ENCODE measurements at regions not wholly inside any gene's neighbourhood (a gene's known extent, or its start where the extent isn't known, plus 50 kb on each side); places are given as distances from the start of the nearest gene placed in this dataset.
A peak's percentile ranks its signal among the peaks of the same experiment; 100 is the strongest.
"Not testable (repeated sequence)": the region's sequence is repeated elsewhere in the genome, so short reads cannot be mapped to it uniquely, and the experiment has no call there.

DNA sequence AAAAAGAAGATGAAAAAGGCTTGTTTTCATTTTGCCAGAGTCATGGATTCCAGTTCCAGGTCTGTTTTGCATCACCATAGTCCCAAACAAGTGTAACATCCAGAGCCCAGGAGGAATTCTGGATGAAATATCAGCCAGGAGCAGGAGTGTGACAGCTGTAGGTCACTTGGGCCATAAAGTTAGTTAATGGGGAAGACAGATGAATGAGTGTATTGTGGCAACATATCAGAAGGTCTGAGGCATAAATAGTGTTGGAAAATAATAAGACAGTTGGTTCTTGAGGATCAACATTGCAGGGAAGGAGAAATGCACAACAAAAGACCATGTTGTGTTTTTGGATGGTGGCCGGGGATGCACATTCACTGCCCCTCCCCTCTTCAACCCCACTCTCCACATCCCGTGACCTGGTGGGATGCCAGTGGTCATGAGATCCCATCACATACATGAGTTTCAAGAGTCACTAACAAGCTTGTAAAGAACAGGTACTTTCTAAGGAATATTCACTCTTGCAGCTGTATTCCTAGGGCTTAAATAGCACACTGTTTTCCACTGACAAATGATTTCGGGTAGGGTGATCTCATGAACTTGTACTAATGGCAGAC is 83.1 kb upstream of the IGFBP7 start:
- DNase-seq (ENCODE audit: low read depth in 2 of 3, low spot score in 1 of 3) = no peak

DNA sequence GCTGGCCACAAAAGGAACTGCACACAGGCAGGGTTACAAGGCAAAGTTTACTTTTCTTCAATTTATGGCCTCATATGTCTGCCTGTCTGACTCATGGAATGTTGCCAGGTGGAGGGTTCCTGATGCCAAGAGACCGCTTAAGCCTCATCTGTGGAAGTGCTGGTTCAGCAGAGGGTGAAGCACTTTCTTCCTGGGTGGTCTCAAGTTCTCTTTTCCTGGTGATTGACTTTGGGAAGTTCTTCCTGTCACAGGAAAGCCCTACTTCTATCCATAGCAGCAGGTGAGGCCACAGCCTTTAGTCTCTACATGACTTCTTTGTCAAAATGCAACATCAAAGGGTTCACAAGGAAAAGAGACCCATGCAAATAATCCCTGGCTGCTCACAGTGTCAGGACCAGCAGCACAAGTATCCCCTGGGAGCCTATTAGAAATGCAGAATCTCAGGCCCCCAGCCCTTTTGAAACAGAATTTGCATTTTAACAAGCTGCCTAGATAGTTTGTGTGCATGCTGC is 81.4 kb upstream of the IGFBP7 start:
- DNase-seq (ENCODE audit: low read depth in 2 of 3, low spot score in 1 of 3) = no peak

DNA sequence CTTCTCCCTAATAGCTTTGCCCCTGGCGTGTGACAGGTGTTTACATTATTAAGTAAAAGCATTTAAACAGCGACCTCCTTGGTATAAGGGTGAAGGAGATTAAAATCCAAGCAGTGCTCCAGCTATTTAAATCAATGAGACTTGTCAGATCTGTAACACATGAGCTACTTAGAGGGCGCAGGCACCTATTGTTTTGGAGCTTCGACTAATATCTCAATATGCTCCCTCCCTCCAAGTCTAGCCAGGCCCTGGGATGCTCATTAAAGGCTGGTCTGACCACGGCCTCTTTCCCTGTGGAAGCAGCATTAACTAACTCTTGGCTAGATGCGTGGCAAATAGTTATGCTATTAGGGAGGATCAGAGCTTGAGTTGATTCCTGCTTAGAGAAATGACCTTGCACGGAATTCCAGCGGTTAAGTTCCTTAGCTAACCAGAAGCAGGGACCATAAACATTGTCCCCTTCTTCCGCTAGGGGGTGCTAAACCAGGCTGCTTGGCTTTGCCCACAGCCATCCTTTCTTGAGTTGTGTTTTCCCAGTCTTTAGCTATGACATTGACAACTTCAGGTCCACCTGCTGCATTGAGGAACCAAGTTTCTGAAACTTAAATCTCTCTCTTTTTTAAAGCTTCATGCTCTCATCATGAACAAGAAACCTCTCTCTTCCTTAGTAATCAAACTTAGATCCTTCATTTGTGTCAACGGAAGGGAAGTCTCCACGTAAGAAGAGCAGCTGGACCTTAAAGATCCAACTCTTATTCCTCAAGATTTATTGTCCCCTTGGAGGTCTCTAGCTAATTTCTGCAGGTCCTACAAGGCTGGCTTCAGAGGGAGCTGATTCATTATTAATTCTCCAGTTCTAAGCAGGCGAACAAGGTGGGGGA is 80.7 kb upstream of the IGFBP7 start:
- DNase-seq (ENCODE audit: low read depth in 2 of 3, low spot score in 1 of 3) = peak in 2 of 3 donors; percentile 5 to 34

DNA sequence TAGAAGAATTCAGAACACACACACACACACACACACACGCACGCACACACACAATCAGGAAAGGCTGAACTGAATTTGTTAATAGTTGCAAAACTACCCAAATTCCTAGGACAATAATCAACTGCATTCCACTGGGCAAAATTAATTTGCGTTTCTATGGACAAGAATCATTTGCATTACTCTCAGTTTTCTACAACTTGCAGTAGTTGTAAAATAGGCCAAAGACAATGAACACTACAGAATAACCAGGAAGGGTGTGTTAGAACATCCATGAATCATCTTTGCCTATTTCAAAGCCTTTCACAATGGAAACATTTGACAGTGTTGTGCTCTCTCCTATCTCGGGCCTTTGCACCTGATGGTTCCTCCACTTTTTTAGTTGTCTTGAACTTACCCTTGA is 77.1 kb upstream of the IGFBP7 start:
- DNase-seq (ENCODE audit: low read depth in 2 of 3, low spot score in 1 of 3) = no peak

DNA sequence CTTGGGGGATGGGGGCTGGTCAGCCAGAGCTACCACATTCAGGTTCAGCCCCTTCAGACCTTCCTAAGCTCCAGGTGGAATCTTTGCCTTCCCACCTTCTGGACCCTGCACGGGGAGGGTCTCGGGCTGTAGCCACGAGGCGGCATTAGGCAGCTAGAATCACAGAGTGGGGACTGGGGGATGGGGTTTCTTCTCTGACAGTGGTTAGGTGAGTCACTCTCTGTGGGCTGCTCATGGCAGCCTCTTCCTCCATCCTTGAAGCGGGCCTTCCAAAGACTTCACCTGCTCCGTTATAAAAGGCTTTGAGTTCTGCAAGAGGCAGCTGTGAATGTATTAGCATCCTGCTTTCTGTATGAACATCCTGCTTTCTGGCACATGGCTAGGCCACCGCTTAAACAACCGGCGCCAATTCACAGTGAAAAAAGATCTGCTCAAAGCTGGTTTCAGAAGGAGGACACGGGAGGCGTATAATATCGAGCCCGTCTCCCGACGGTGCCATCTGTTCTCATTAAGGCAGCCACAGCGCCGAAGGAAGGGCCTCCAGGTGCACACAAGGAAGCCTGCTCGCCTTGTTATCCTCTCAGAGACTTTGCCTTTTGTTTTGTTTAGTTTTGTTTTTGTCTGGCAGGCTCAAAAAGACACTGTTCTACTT is 74.3 kb upstream of the IGFBP7 start:
- no peak for DNase-seq (ENCODE audit: low read depth in 2 of 3, low spot score in 1 of 3)

DNA sequence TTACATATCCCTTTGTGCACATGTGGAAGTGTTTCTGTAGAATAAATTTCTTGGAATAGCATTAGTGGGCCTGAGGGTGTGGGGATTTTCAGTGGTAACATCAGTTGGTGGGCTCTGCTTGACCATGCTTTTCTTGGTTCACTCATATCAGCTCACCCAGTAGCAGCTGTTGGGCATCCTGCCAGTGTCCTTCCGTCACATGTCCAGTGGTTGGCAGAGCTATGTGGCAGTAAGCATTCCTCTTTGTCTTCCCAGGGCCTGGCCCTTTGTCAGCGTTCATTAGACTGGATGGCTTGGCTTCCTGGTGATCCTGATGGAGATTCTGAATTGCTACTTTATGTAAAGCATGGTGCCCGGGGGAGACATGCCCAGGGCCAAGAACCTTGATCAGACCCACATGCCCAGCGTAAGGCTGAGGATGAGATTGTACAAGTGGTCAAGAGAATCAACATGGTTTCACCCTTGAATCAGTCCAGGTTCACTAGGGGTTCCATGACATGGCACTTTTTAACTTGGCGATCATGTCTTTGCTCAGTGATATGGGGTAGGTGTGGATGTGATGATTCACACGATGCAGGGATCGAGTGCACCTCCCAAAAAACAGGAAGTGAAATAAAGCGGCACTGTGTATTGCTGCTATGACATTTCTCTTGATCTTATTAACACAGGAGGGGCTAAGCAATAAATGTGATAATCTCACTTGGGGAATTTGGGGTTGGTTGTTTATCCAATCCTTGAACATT is 72.1 kb upstream of the IGFBP7 start:
- no peak for DNase-seq (ENCODE audit: low read depth in 2 of 3, low spot score in 1 of 3)

DNA sequence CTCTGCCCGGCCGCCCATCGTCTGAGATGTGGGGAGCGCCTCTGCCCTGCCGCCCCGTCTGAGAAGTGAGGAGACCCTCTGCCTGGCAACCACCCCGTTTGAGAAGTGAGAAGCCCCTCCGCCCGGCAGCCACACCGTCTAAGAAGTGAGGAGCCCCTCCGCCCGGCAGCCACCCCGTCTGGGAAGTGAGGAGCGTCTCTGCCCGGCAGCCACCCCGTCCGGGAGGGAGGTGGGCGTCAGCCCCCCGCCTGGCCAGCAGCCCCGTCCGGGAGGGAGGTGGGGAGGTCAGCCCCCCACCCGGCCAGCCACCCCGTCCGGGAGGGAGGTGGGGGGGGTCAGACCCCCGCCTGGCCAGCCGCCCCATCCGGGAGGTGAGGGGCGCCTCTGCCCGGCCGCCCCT is 63.0 kb upstream of the IGFBP7 start:
- not testable (repeated sequence) for DNase-seq (ENCODE audit: low read depth in 2 of 3, low spot score in 1 of 3)

DNA sequence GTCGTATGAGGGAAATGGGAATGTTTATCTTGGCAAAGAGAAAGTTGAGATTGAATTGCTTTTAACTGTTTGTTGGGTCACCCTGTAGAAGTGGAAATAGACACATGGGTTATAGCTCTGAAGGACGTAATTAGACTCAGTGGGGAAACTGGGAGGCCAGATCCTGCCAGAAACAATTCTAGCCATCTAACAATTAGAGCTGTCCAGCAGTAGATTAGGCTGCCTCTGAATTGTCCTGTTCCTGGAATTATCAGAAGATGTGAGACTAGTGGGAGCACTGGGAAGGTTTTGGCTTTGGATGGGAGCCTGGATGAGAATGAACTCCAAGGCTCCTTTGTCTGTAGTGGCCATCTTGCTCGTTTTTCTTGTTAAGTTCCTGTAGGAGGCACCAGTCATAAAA is 61.9 kb upstream of the IGFBP7 start:
- DNase-seq (ENCODE audit: low read depth in 2 of 3, low spot score in 1 of 3) = no peak

DNA sequence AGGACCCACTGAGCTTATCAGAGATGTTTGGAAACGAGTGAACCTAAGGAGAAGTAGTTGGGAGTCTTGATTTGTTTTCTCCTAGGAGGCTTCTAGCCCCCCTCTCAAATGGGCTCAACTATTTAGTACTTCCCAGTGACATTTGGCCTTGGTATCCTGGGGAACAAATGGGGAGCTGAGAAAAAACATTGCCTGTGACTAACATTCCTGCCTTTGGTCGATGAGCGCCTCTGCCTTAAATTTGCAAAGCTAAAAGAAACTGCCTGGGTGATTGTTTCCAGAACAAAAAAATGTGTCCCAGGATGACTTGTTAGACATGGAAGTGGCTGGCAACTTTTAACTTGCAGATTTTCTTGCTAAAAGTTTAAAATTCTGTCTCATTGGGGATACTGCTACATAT is 58.8 kb upstream of the IGFBP7 start:
- no peak for DNase-seq (ENCODE audit: low read depth in 2 of 3, low spot score in 1 of 3)

DNA sequence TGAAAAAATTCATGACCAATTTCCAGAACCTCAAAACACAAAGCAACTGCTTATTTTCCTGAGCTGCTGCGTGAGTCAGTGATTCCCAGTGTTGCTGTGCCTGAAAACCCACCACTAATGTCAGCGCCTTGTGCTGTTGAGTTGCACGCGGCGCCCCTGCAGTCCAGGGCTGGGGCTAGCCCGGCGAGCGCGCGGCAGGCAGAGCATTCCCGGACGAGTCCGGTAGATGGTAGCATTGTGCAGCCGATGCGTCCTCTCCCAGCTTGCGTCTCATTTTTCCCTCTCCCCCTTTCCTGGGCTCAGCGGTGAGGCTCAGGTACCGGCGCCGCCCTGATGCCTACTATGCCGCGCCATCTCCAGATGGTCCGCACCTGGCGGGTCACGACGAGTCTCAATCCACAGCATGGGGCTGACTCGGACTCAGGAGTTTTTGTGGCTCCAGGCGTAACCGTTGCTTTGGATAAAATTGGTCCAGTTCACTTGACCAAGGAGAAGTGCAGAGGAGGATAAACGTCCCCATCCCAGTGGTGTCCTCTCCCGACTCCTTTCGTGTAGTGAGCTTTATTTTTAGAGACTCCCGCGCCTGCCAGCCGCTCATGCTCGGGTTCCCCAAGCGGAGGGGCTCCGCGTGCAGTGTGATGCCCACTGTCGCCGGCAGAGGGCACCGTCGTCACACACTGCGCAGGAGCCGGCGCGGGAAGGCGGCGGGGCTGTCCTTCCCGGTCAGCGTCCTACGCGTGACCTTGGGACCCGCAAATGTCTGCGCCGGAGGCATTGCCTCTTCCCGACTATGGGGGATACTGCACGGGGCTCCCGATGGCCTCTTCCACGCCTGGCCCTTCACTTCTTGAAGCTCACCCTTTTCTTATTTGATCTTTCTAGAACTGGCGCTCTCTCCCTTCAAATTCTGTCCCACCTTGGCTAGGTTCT is 53.6 kb upstream of the IGFBP7 start:
- peak; percentile 49 to 71 (median 60) for DNase-seq (ENCODE audit: low read depth in 2 of 3, low spot score in 1 of 3)

DNA sequence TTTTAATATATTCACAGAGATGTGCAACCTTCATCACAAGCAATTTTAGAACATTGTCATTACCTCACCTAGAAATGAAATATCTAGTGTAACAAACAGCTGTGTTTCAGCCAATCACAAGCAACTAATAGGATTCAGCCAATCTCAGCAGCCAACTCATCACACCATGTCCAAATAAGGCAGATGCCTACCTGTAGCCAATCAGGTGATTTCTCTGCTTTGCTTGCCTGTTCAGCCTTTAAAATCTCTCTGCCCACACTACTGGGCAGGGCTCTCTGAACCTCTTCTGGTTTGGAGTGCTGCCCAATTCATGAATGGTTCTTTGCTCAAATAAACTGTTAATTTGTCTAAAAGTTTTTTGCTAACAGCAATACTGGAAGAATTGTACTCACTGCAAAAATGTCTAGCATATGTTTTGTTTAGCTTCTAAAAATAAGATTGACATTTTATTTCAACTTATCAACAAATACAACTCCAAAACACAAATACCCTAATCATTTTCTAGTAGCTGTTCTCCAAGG is 52.4 kb upstream of the IGFBP7 start:
- no peak for DNase-seq (ENCODE audit: low read depth in 2 of 3, low spot score in 1 of 3)
